ENCODE measurements at regions not wholly inside any gene's neighbourhood (a gene's known extent, or its start where the extent isn't known, plus 50 kb on each side); places are given as distances from the start of the nearest gene placed in this dataset.

- no peak for DNase-seq (ENCODE audit: low spot score)
Observed at GRCh38 chr2:139162957-139163356, 382.8 kb upstream of the NXPH2 start.

- DNase-seq (ENCODE audit: low spot score): no peak
Observed at GRCh38 chr2:139162456-139162855, 382.3 kb upstream of the NXPH2 start.

- no peak for DNase-seq (ENCODE audit: low spot score)
Observed at GRCh38 chr2:139160836-139161235, 380.6 kb upstream of the NXPH2 start.

- no peak for DNase-seq (ENCODE audit: low spot score)
Observed at GRCh38 chr2:139159177-139159576, 379.0 kb upstream of the NXPH2 start.

- DNase-seq (ENCODE audit: low spot score): no peak
Observed at GRCh38 chr2:139156730-139157129, 376.5 kb upstream of the NXPH2 start.

- DNase-seq (ENCODE audit: low spot score): no peak
Observed at GRCh38 chr2:139155991-139156390, 375.8 kb upstream of the NXPH2 start.

- DNase-seq (ENCODE audit: low spot score): peak; percentile 23
Observed at GRCh38 chr2:139142252-139142880, 362.2 kb upstream of the NXPH2 start.

- DNase-seq (ENCODE audit: low spot score): no peak
Observed at GRCh38 chr2:139124271-139124670, 344.1 kb upstream of the NXPH2 start.

GRCh38 chr2:139123795-139124194 is 343.6 kb upstream of the NXPH2 start:
- no peak for DNase-seq (ENCODE audit: low spot score)

- no peak for DNase-seq (ENCODE audit: low spot score)
Observed at GRCh38 chr2:139122711-139123158, 342.5 kb upstream of the NXPH2 start.

GRCh38 chr2:139099721-139100120 is 319.5 kb upstream of the NXPH2 start:
- no peak for DNase-seq (ENCODE audit: low spot score)

- no peak for DNase-seq (ENCODE audit: low spot score)
Observed at GRCh38 chr2:139098961-139099360, 318.8 kb upstream of the NXPH2 start.

GRCh38 chr2:139083121-139083520 is 302.9 kb upstream of the NXPH2 start:
- no peak for DNase-seq (ENCODE audit: low spot score)

- DNase-seq (ENCODE audit: low spot score): no peak
Observed at GRCh38 chr2:139080244-139080643, 300.1 kb upstream of the NXPH2 start.

- no peak for DNase-seq (ENCODE audit: low spot score)
Observed at GRCh38 chr2:139079311-139079710, 299.1 kb upstream of the NXPH2 start.

- DNase-seq (ENCODE audit: low spot score): no peak
Observed at GRCh38 chr2:139078376-139078775, 298.2 kb upstream of the NXPH2 start.

GRCh38 chr2:139077099-139077737 is 297.0 kb upstream of the NXPH2 start:
- no peak for DNase-seq (ENCODE audit: low spot score)

GRCh38 chr2:139067874-139068273 is 287.7 kb upstream of the NXPH2 start:
- DNase-seq (ENCODE audit: low spot score): no peak

- no peak for DNase-seq (ENCODE audit: low spot score)
Observed at GRCh38 chr2:139067072-139067471, 286.9 kb upstream of the NXPH2 start.

GRCh38 chr2:139064159-139064558 is 284.0 kb upstream of the NXPH2 start:
- DNase-seq (ENCODE audit: low spot score): no peak

GRCh38 chr2:139059617-139060016 is 279.4 kb upstream of the NXPH2 start:
- DNase-seq (ENCODE audit: low spot score): no peak

GRCh38 chr2:139055202-139055601 is 275.0 kb upstream of the NXPH2 start:
- DNase-seq (ENCODE audit: low spot score): no peak

GRCh38 chr2:139048017-139048416 is 267.8 kb upstream of the NXPH2 start:
- no peak for DNase-seq (ENCODE audit: low spot score)

- no peak for DNase-seq (ENCODE audit: low spot score)
Observed at GRCh38 chr2:139045524-139045923, 265.3 kb upstream of the NXPH2 start.
